ENCODE measurements at regions not wholly inside any gene's neighbourhood (a gene's known extent, or its start where the extent isn't known, plus 50 kb on each side); places are given as distances from the start of the nearest gene placed in this dataset.

DNA sequence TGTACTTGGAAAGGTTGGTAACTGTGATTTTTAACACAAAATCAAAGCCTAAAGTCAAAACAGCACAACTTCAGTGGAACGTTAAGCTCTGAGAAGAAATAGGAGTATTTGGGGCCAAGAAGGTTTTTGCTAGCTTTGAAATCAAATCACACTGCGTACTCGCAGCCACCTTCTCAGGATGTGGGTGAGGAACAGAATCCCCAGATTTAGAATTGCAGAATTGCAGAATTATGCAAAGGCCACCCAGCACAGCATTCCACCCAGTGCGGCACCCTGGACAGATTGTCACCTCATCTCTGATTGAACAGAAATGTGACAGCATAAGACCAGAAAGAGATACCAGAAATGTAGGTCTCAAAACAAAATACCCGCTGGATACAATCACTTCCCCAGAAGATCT is 181.1 kb downstream of the DHX15 start:
- H3K4me3 ChIP-seq (ENCODE audit: low read depth, low read length, poor library complexity, severe bottlenecking) = no peak overlapping the region
- no peaks in the 10 kb centered on the region for H3K27me3 ChIP-seq (ENCODE audit: insufficient read depth, low read length)
- no peak overlapping the region for H3K9ac ChIP-seq (ENCODE audit: low read length)
- H3K4me1 ChIP-seq (ENCODE audit: insufficient read depth, low read length, severe bottlenecking) = no peaks in the 10 kb centered on the region
- H3K27ac ChIP-seq (ENCODE audit: low read depth, low read length, poor library complexity, severe bottlenecking) = no peak overlapping the region
- no peak for TF ChIP-seq EZH2 (IDR thresholded peaks at IDR 0.05; ENCODE audit: borderline replicate concordance, low read length)
- TF ChIP-seq, protein P1, sequence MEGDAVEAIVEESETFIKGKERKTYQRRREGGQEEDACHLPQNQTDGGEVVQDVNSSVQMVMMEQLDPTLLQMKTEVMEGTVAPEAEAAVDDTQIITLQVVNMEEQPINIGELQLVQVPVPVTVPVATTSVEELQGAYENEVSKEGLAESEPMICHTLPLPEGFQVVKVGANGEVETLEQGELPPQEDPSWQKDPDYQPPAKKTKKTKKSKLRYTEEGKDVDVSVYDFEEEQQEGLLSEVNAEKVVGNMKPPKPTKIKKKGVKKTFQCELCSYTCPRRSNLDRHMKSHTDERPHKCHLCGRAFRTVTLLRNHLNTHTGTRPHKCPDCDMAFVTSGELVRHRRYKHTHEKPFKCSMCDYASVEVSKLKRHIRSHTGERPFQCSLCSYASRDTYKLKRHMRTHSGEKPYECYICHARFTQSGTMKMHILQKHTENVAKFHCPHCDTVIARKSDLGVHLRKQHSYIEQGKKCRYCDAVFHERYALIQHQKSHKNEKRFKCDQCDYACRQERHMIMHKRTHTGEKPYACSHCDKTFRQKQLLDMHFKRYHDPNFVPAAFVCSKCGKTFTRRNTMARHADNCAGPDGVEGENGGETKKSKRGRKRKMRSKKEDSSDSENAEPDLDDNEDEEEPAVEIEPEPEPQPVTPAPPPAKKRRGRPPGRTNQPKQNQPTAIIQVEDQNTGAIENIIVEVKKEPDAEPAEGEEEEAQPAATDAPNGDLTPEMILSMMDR (IDR thresholded peaks at IDR 0.05; ENCODE audit: low read length) = no peak
- no peak overlapping the region for H3K4me2 ChIP-seq (ENCODE audit: low read length)
- no peak overlapping the region for H2AFZ ChIP-seq (ENCODE audit: low read length)
- H3F3A ChIP-seq (ENCODE audit: insufficient read depth, low read length) = no peaks in the 10 kb centered on the region
- no peaks in the 10 kb centered on the region for H3K9me3 ChIP-seq (ENCODE audit: low read length)
- H3K9me2 ChIP-seq (ENCODE audit: low read depth, low read length) = no peaks in the 10 kb centered on the region
- H4K20me1 ChIP-seq (ENCODE audit: insufficient read depth, low read length) = no peaks in the 10 kb centered on the region
- no peaks in the 10 kb centered on the region for H3K36me3 ChIP-seq (ENCODE audit: insufficient read depth, low read length)
- no peaks in the 10 kb centered on the region for H3K79me2 ChIP-seq (ENCODE audit: insufficient read depth, low read length)

DNA sequence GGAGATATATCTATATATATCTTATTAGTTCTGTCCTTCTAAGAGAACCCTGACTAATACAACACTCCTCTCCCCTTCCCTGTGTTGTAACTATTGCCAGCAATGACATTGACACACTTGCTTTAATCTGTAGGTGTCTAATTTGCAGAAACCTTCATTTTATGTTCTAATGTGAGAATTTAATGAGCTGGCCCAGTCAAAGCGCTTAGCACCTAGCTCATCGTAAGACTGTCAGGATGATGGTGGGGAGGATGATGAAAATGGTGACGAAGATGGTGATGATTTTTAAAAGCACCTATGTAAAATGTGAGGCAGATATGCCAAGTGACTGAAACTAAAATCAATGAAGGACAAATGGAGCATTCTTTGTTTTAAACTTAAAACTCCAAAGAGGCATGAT is 183.8 kb downstream of the DHX15 start:
- no peaks in the 10 kb centered on the region for H3K27me3 ChIP-seq (ENCODE audit: insufficient read depth, low read length)
- H3K4me1 ChIP-seq (ENCODE audit: insufficient read depth, low read length, severe bottlenecking) = no peaks in the 10 kb centered on the region
- no peaks in the 10 kb centered on the region for H4K20me1 ChIP-seq (ENCODE audit: insufficient read depth, low read length)
- H3K4me3 ChIP-seq (ENCODE audit: low read depth, low read length, poor library complexity, severe bottlenecking) = no peak overlapping the region
- no peak overlapping the region for H3K4me2 ChIP-seq (ENCODE audit: low read length)
- no peak overlapping the region for H2AFZ ChIP-seq (ENCODE audit: low read length)
- no peaks in the 10 kb centered on the region for H3F3A ChIP-seq (ENCODE audit: insufficient read depth, low read length)
- no peak overlapping the region for H3K9ac ChIP-seq (ENCODE audit: low read length)
- TF ChIP-seq, protein P1 (IDR thresholded peaks at IDR 0.05; ENCODE audit: low read length) = no peak
- TF ChIP-seq EZH2 (IDR thresholded peaks at IDR 0.05; ENCODE audit: borderline replicate concordance, low read length) = no peak
- no peaks in the 10 kb centered on the region for H3K79me2 ChIP-seq (ENCODE audit: insufficient read depth, low read length)
- H3K36me3 ChIP-seq (ENCODE audit: insufficient read depth, low read length) = no peaks in the 10 kb centered on the region
- H3K9me3 ChIP-seq (ENCODE audit: low read length) = no peaks in the 10 kb centered on the region
- no peaks in the 10 kb centered on the region for H3K9me2 ChIP-seq (ENCODE audit: low read depth, low read length)
- no peak overlapping the region for H3K27ac ChIP-seq (ENCODE audit: low read depth, low read length, poor library complexity, severe bottlenecking)

DNA sequence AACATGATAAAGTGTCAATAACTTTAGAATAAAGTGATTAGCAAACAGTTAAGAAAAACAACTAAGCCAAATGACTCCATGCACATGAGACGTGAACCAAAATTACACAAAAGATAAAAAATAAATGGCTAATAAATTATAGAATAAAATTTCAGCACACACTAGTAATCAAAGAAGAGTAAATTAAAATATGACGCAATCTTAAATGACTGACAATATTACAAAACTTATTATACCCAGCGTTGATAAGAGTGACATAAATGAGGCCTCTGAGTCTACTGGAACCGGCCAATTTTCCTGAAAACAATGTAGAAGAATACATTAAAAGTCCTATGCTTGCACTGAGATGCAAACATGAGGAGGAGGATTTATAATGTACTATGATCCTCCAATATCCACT is 187.4 kb downstream of the DHX15 start:
- TF ChIP-seq EZH2 (IDR thresholded peaks at IDR 0.05; ENCODE audit: borderline replicate concordance, low read length) = no peak
- TF ChIP-seq, protein P1 (IDR thresholded peaks at IDR 0.05; ENCODE audit: low read length) = no peak
- no peak overlapping the region for H3K9ac ChIP-seq (ENCODE audit: low read length)
- H4K20me1 ChIP-seq (ENCODE audit: insufficient read depth, low read length) = no peaks in the 10 kb centered on the region
- H3K36me3 ChIP-seq (ENCODE audit: insufficient read depth, low read length) = no peaks in the 10 kb centered on the region
- H3K79me2 ChIP-seq (ENCODE audit: insufficient read depth, low read length) = no peaks in the 10 kb centered on the region
- H3K4me3 ChIP-seq (ENCODE audit: low read depth, low read length, poor library complexity, severe bottlenecking) = no peak overlapping the region
- H3K27ac ChIP-seq (ENCODE audit: low read depth, low read length, poor library complexity, severe bottlenecking) = no peak overlapping the region
- no peaks in the 10 kb centered on the region for H3K9me2 ChIP-seq (ENCODE audit: low read depth, low read length)
- H3F3A ChIP-seq (ENCODE audit: insufficient read depth, low read length) = no peaks in the 10 kb centered on the region
- H3K4me1 ChIP-seq (ENCODE audit: insufficient read depth, low read length, severe bottlenecking) = no peaks in the 10 kb centered on the region
- no peak overlapping the region for H2AFZ ChIP-seq (ENCODE audit: low read length)
- H3K9me3 ChIP-seq (ENCODE audit: low read length) = no peaks in the 10 kb centered on the region
- no peaks in the 10 kb centered on the region for H3K27me3 ChIP-seq (ENCODE audit: insufficient read depth, low read length)
- H3K4me2 ChIP-seq (ENCODE audit: low read length) = no peak overlapping the region

Measured in OCI-LY1 (cell line).